Activated naive CD4-positive, alpha-beta T cell treated with anti-CD3 and anti-CD28 coated beads, Interleukin-2, amount 50 U/mL, for 24 hours (primary cell): ENCODE measurements at regions not wholly inside any gene's neighbourhood (a gene's known extent, or its start where the extent isn't known, plus 50 kb on each side); places are given as distances from the start of the nearest gene placed in this dataset.

Experiments
- H3K27ac Mint-ChIP-seq: one replicate; pipeline ENCODE4 v1.8.0; 2021; ENCODE audit warnings: mild to moderate bottlenecking, mixed read lengths
- H3K27me3 Mint-ChIP-seq: one replicate; pipeline ENCODE4 v1.8.0; 2021; ENCODE audit warnings: mixed read lengths
- H3K36me3 Mint-ChIP-seq: one replicate; pipeline ENCODE4 v1.8.0; 2021; ENCODE audit warnings: mixed read lengths
- H3K4me1 Mint-ChIP-seq: one replicate; pipeline ENCODE4 v1.8.0; 2021; ENCODE audit warnings: mixed read lengths
- H3K4me3 Mint-ChIP-seq: one replicate; pipeline ENCODE4 v1.8.0; 2021; ENCODE audit warnings: mild to moderate bottlenecking, mixed read lengths
- H3K9me3 Mint-ChIP-seq: one replicate; pipeline ENCODE4 v1.8.0; 2021; ENCODE audit warnings: mixed read lengths

DNA sequence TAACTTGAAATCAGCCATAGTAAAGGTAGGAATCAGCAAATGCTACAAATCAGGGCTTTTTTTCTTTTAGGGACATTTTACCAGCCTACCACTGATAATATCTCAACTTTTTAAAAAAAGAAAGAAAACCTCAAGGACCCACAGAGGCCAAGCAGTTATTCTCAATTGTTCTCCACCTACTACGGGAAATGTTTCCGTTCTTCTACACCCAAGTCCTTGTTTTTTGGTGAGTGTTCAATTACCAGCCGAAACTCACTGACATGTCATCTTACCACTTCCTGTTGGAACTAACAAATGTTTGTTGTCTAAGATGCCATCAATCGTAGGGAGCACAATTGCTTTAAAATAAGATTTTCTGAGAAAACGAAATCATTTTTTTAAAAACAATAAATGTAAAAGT lies 50.2 kb upstream of the CDK1 start:
- Mint-ChIP-seq H3K27ac (peak overlapping the region; percentile 97), H3K4me1 (peaks cover 88% of the 10 kb centered on the region), H3K27me3 (no peaks in the 10 kb centered on the region), H3K9me3 (no peaks in the 10 kb centered on the region), H3K4me3 (peak overlapping the region; percentile 87), H3K36me3 (peaks cover 1% of the 10 kb centered on the region)

DNA sequence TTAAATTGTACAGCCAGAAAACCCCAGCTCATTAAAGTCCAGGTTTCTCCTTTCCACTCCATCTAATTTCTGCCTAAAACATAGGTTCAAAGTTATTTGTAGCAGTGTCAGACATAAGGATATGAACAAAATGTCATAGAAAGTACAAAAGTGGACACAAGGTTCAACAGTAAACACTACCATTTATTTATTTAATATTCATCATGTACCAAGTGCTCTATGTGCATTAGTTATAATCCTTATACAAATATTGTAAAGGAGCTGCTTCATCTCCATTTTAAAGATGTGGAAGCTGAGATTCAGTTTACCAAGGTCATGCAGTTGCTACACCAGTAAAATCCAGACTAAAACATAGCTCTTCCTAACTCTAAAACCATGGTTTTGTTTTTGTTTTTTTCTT lies 52.0 kb upstream of the CDK1 start:
- peaks cover 89% of the 10 kb centered on the region for H3K4me1 Mint-ChIP-seq
- H3K27ac Mint-ChIP-seq, result peak overlapping the region; percentile 97
- H3K4me3 Mint-ChIP-seq, result no peak overlapping the region
- no peaks in the 10 kb centered on the region for H3K27me3 Mint-ChIP-seq
- peaks cover 1% of the 10 kb centered on the region for H3K36me3 Mint-ChIP-seq
- no peaks in the 10 kb centered on the region for H3K9me3 Mint-ChIP-seq

GRCh38 chr10:60722623-60723022 lies 55.7 kb upstream of the CDK1 start:
- peak overlapping the region; percentile 38 for H3K27ac Mint-ChIP-seq
- H3K4me3 Mint-ChIP-seq, result no peak overlapping the region
- H3K4me1 Mint-ChIP-seq, result peaks cover 74% of the 10 kb centered on the region

DNA sequence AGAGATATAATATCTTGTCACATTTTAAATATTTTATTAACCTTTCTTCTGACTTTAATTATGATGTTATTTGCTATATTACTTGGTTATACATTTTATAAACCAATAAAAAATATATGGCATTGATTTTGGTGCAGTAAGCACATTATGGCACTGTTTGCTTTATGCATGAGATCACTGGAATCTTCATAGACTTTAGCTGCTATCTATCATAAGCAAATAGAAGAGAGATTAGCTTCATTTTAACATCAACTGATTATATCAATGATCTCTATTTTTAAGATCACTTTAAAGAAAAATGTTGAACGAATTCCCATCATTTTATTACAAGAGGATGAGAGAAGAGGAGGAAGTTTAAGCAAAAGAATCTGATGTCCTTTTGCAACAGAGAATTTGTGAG lies 58.6 kb upstream of the CDK1 start:
- Mint-ChIP-seq H3K36me3 (peaks cover 1% of the 10 kb centered on the region), H3K9me3 (no peaks in the 10 kb centered on the region), H3K27me3 (no peaks in the 10 kb centered on the region), H3K4me1 (peaks cover 60% of the 10 kb centered on the region), H3K27ac (no peak overlapping the region), H3K4me3 (no peak overlapping the region)

More at GRCh38 chr10:60722623-60723022, 55.7 kb upstream of the CDK1 start:
- Mint-ChIP-seq H3K27me3 (no peaks in the 10 kb centered on the region), H3K9me3 (no peaks in the 10 kb centered on the region), H3K36me3 (peaks cover 1% of the 10 kb centered on the region)

- H3K36me3 Mint-ChIP-seq, result no peaks in the 10 kb centered on the region
- H3K9me3 Mint-ChIP-seq, result no peaks in the 10 kb centered on the region
- no peak overlapping the region for H3K4me3 Mint-ChIP-seq
- no peaks in the 10 kb centered on the region for H3K27me3 Mint-ChIP-seq
- no peak overlapping the region for H3K27ac Mint-ChIP-seq
- peaks cover 62% of the 10 kb centered on the region for H3K4me1 Mint-ChIP-seq
Observed at GRCh38 chr10:60718886-60719285, 59.4 kb upstream of the CDK1 start.

DNA sequence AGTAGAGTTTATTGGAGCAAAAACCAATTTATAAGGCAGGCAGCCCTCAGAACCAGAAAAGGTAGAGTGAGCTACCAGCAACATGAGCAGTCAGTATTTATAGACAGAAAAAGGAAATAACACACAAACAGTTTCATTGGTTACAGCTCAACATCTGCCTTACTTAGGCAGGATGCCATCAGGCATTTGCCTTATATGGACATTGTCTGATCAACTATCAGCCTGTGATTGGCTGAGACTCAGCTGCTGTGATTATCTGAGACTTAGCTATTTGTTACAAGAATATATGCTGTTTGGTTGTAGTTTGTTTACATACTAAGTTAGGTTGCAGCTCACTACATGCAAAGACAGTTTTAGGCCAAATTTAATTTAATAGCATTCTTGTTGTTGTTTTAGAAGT lies 60.4 kb upstream of the CDK1 start:
- Mint-ChIP-seq H3K4me1 (peaks cover 64% of the 10 kb centered on the region), H3K27me3 (no peaks in the 10 kb centered on the region)

DNA sequence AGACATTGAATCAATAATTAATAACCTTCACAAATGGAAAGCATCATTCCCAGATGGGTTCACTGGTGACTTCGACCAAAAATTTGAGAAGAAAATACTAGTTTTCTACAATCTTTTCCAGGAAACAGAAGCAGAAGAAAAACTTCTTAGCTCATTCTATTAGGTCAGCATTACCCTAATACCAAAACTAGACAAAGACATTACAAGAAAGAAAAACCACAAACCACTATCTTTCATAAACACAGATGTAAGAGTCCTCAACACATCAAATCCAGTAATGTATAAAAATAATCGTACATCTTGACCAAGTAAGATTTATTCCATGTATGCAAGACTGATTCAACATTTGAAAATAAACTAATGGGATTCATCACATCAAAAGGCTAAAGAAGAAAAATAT lies 64.0 kb upstream of the CDK1 start:
- Mint-ChIP-seq H3K4me3 (no peak overlapping the region), H3K36me3 (peaks cover 4% of the 10 kb centered on the region), H3K27me3 (no peaks in the 10 kb centered on the region), H3K27ac (no peak overlapping the region), H3K4me1 (peaks cover 50% of the 10 kb centered on the region), H3K9me3 (no peaks in the 10 kb centered on the region)

More for the DNA sequence above, 60.4 kb upstream of the CDK1 start:
- no peak overlapping the region for H3K27ac Mint-ChIP-seq
- H3K9me3 Mint-ChIP-seq, result no peaks in the 10 kb centered on the region
- H3K4me3 Mint-ChIP-seq, result no peak overlapping the region
- H3K36me3 Mint-ChIP-seq, result peaks cover under 1% of the 10 kb centered on the region

GRCh38 chr10:60711496-60711895 lies 66.8 kb upstream of the CDK1 start:
- Mint-ChIP-seq H3K36me3 (peaks cover 8% of the 10 kb centered on the region), H3K4me3 (no peak overlapping the region), H3K27ac (no peak overlapping the region), H3K4me1 (peaks cover 49% of the 10 kb centered on the region), H3K9me3 (peaks cover 3% of the 10 kb centered on the region), H3K27me3 (no peaks in the 10 kb centered on the region)

- H3K4me1 Mint-ChIP-seq, result peaks cover 58% of the 10 kb centered on the region
- H3K9me3 Mint-ChIP-seq, result peaks cover 5% of the 10 kb centered on the region
- no peaks in the 10 kb centered on the region for H3K27me3 Mint-ChIP-seq
- peaks cover 8% of the 10 kb centered on the region for H3K36me3 Mint-ChIP-seq
- no peak overlapping the region for H3K27ac Mint-ChIP-seq
- H3K4me3 Mint-ChIP-seq, result no peak overlapping the region
Observed at GRCh38 chr10:60710041-60710440, 68.2 kb upstream of the CDK1 start.

DNA sequence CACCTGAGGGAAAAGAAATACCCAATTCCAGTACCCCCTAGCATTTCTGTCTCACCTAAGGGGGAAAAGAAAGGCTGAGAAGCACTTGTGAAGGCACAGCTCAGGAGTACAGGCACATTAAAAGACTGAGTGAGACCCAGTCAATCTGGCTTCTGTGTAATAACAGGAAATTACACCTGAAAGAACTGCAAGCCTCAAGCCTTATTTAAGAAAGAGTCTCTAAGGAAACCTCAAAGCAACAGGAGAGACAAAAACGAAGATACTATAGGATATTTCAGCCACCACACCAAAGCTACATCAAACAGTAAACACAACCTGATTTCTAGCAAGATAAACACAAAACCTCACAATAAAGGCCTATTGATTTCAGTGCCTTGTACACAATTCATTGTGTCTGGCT lies 69.6 kb upstream of the CDK1 start:
- Mint-ChIP-seq H3K9me3 (peaks cover 5% of the 10 kb centered on the region), H3K27me3 (no peaks in the 10 kb centered on the region), H3K27ac (peak overlapping the region; percentile 56), H3K4me3 (no peak overlapping the region), H3K36me3 (peaks cover 8% of the 10 kb centered on the region), H3K4me1 (peaks cover 60% of the 10 kb centered on the region)

GRCh38 chr10:60707841-60708240 lies 70.4 kb upstream of the CDK1 start:
- no peaks in the 10 kb centered on the region for H3K27me3 Mint-ChIP-seq
- no peak overlapping the region for H3K4me3 Mint-ChIP-seq
- peaks cover 7% of the 10 kb centered on the region for H3K36me3 Mint-ChIP-seq
- peaks cover 59% of the 10 kb centered on the region for H3K4me1 Mint-ChIP-seq
- H3K9me3 Mint-ChIP-seq, result peaks cover 5% of the 10 kb centered on the region
- H3K27ac Mint-ChIP-seq, result peak overlapping the region; percentile 5

- Mint-ChIP-seq H3K36me3 (peaks cover 7% of the 10 kb centered on the region), H3K4me3 (no peak overlapping the region), H3K27ac (no peak overlapping the region), H3K27me3 (no peaks in the 10 kb centered on the region), H3K9me3 (peaks cover 5% of the 10 kb centered on the region), H3K4me1 (peaks cover 61% of the 10 kb centered on the region)
Observed at GRCh38 chr10:60706146-60706545, 72.1 kb upstream of the CDK1 start.

- Mint-ChIP-seq H3K4me3 (no peak overlapping the region), H3K36me3 (peaks cover 7% of the 10 kb centered on the region), H3K27ac (no peak overlapping the region), H3K27me3 (no peaks in the 10 kb centered on the region), H3K4me1 (peaks cover 61% of the 10 kb centered on the region), H3K9me3 (peaks cover 5% of the 10 kb centered on the region)
Observed at GRCh38 chr10:60705376-60705775, 72.9 kb upstream of the CDK1 start.

DNA sequence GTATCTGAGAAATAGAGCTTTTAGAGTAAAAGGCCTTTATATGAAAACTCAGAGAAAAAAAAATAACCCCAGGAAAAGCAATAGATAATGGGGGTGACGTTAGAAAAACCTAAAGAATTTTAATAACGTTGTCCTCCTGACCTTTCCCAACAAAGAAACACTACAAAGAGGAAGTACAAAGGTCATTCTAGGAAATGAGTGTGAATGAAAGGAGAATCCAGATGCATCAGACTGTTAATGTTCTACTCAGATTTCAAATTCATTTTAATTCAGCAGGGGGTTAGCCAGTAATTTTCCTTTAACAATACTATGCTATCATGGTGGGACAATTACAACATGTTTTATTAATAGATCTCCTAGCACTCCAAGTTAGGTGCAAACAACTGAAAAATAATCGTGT lies 73.8 kb upstream of the CDK1 start:
- Mint-ChIP-seq H3K4me3 (no peak overlapping the region), H3K9me3 (peaks cover 5% of the 10 kb centered on the region), H3K27me3 (no peaks in the 10 kb centered on the region), H3K27ac (peak overlapping the region; percentile 48), H3K4me1 (peaks cover 57% of the 10 kb centered on the region), H3K36me3 (peaks cover 7% of the 10 kb centered on the region)

- Mint-ChIP-seq H3K9me3 (peaks cover 5% of the 10 kb centered on the region), H3K27ac (peak overlapping the region; percentile 83), H3K4me3 (peak overlapping the region; percentile 51)
Observed at GRCh38 chr10:60703266-60704041, 74.8 kb upstream of the CDK1 start.

GRCh38 chr10:60687679-60688078 lies 90.6 kb upstream of the CDK1 start:
- no peak overlapping the region for H3K4me3 Mint-ChIP-seq
- peaks cover 3% of the 10 kb centered on the region for H3K9me3 Mint-ChIP-seq
- H3K27ac Mint-ChIP-seq, result no peak overlapping the region
- no peaks in the 10 kb centered on the region for H3K27me3 Mint-ChIP-seq
- peaks cover 16% of the 10 kb centered on the region for H3K4me1 Mint-ChIP-seq
- H3K36me3 Mint-ChIP-seq, result peaks cover 17% of the 10 kb centered on the region

More at GRCh38 chr10:60703266-60704041, 74.8 kb upstream of the CDK1 start:
- H3K27me3 Mint-ChIP-seq, result no peaks in the 10 kb centered on the region
- peaks cover 5% of the 10 kb centered on the region for H3K36me3 Mint-ChIP-seq
- H3K4me1 Mint-ChIP-seq, result peaks cover 51% of the 10 kb centered on the region

DNA sequence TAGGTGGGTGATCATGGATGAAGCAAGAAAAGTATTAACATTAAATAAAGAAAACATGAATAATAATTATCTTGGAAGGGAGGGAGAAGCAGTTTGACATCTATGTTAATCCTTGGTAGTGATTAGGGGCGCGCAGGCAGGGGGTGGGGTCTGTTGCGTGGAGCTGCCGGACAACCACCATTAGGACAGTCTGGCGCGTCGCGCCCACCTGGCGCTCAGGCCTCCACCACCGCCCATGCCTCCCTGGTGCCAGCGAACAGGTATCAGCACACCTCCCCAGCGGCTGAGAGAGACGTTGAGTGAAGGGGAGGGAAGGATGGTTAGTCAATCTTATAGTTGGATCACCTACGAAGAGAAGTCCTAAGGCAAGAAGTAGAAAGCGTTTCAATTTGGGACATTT lies 94.2 kb upstream of the CDK1 start:
- H3K9me3 Mint-ChIP-seq, result peaks cover 5% of the 10 kb centered on the region
- peaks cover 22% of the 10 kb centered on the region for H3K36me3 Mint-ChIP-seq
- no peaks in the 10 kb centered on the region for H3K27me3 Mint-ChIP-seq
- H3K27ac Mint-ChIP-seq, result no peak overlapping the region
- H3K4me3 Mint-ChIP-seq, result no peak overlapping the region
- peaks cover 24% of the 10 kb centered on the region for H3K4me1 Mint-ChIP-seq
